Keratinocyte (primary cell): ENCODE measurements at regions not wholly inside any gene's neighbourhood (a gene's known extent, or its start where the extent isn't known, plus 50 kb on each side); places are given as distances from the start of the nearest gene placed in this dataset.

ENCODE experiments used
- CTCF ChIP-seq, 3 experiments: IDR thresholded peaks in 1 of 3; conservative IDR thresholded peaks in 1 of 3; optimal IDR thresholded peaks in 1 of 3; 2 replicates in 2 of 3; 3 replicates in 1 of 3; pipeline versions ENCODE3 to v1.5.1; 2011; ENCODE audit warnings: low read length in 3 of 3, mild to moderate bottlenecking in 3 of 3, moderate library complexity in 2 of 3, control low read depth in 1 of 3, inconsistent platforms in 1 of 3; ENCODE audit not compliant: insufficient read depth in 2 of 3; ENCODE audit errors: extremely low read depth in 1 of 3
- EZH2 ChIP-seq: IDR thresholded peaks from one replicate; pipeline ENCODE4 v1.6.1; 2012; ENCODE audit warnings: inconsistent platforms, mild to moderate bottlenecking, low read length, moderate library complexity

- TF ChIP-seq EZH2 = no peak
- TF ChIP-seq CTCF (optimal IDR thresholded peaks at IDR 0.05 in 1 of 3, IDR thresholded peaks at IDR 0.05 in 1 of 3, conservative IDR thresholded peaks at IDR 0.05 in 1 of 3; ENCODE audit: extremely low read depth in 1 of 3, insufficient read depth in 2 of 3, low read length in 3 of 3) = no peak
Observed at GRCh38 chr5:60415443-60415842, 284.5 kb downstream of the DEPDC1B start.
